ENCODE measurements at regions not wholly inside any gene's neighbourhood (a gene's known extent, or its start where the extent isn't known, plus 50 kb on each side); places are given as distances from the start of the nearest gene placed in this dataset.

- no peak for DNase-seq (ENCODE audit: extremely low read depth in 1 of 11, low read depth in 9 of 11, low spot score in 4 of 11)
Observed at GRCh38 chr2:129443865-129444739, 535.4 kb upstream of the RAB6C start.

- DNase-seq (ENCODE audit: extremely low read depth in 1 of 11, low read depth in 9 of 11, low spot score in 4 of 11): no peak
Observed at GRCh38 chr2:129444751-129445150, 534.7 kb upstream of the RAB6C start.

- DNase-seq (ENCODE audit: extremely low read depth in 1 of 11, low read depth in 9 of 11, low spot score in 4 of 11): no peak
Observed at GRCh38 chr2:129456691-129457090, 522.8 kb upstream of the RAB6C start.

- DNase-seq (ENCODE audit: extremely low read depth in 1 of 11, low read depth in 9 of 11, low spot score in 4 of 11): no peak
Observed at GRCh38 chr2:129457277-129457818, 522.1 kb upstream of the RAB6C start.

GRCh38 chr2:129458006-129458405 is 521.5 kb upstream of the RAB6C start:
- no peak for DNase-seq (ENCODE audit: extremely low read depth in 1 of 11, low read depth in 9 of 11, low spot score in 4 of 11)

GRCh38 chr2:129458436-129458835 is 521.0 kb upstream of the RAB6C start:
- DNase-seq (ENCODE audit: extremely low read depth in 1 of 11, low read depth in 9 of 11, low spot score in 4 of 11): no peak

GRCh38 chr2:129459200-129459876 is 520.1 kb upstream of the RAB6C start:
- no peak for DNase-seq (ENCODE audit: extremely low read depth in 1 of 11, low read depth in 9 of 11, low spot score in 4 of 11)

DNA sequence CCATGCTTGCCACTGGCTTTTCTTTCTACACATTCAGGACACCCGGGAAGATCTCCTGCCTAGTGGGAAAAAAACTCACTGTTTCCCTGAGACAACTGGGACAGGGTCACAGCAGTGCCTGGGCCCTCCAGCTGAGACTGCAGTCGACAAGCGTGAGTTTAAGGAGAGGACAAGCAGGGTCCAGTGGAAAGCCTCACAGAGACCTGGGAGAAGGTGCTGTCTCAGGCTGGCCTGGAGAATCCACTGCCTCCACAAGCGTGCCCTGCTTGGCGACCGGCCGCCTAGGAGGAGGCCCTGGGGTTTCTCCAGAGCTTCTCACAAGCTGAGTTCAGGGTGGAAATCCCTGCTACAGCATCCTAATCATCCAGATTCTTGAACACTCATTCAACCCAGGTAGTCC is 519.6 kb upstream of the RAB6C start:
- no peak for DNase-seq (ENCODE audit: extremely low read depth in 1 of 11, low read depth in 9 of 11, low spot score in 4 of 11)

DNA sequence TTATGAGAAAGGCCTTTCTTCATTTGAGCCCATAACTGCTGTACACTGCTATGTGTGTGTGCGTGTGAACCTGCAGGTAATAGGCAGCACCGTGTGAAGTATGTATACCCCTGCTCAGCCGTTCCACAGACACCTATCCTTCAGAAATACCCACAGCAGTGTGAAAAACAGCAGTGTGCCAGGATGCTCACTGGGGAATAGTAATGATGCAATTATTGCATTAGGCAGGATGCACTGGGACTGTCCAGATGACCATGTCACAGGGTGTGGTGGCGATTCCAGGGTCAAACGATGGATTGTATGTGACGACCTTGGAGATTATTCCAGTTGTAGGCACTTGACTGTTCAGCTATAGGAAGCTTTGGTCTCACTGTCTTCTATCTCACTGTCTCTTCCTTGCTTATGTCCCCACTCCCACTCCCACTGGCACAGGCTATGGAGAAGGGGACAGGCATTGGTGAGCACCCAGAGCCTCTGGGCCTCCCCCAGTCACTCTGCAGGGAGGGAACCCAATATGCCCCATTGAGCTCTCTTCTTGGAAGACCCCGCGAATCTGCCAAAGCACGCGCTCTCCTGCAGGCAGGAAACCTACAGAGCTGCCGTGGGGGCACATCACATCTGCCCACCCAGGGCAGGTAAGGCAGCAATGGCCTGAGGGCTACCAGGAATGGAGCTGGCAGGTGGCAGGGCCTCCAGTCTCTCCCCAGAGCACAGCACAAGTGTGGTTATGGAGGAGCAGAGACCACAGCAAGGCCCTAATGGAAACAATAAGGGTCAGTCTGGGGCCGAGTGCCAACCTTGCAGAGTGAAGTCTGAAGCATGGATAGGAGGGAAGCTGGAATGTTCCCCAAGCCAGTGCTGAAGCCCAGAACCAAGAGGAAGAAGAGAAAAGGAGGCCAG is 518.9 kb upstream of the RAB6C start:
- no peak for DNase-seq (ENCODE audit: extremely low read depth in 1 of 11, low read depth in 9 of 11, low spot score in 4 of 11)

DNA sequence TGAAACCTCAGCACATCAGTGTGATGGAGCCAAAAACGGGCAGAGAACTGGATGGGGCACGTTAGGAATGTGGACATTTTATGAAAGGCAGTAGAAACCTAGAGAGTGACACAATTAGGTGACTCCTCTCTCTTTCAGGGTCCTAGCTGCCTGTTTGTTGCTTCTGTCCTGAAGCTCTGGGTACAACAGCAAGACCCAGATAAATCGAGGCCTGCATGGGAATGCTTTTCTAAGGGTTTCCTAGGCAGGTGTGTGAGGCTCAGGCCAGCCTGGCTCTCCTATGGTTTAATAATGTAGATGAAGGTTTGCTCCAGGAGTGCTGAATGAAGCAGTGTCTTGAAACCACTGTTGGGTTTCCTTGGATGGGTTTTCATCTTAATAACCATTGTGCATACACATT is 517.1 kb upstream of the RAB6C start:
- no peak for DNase-seq (ENCODE audit: extremely low read depth in 1 of 11, low read depth in 9 of 11, low spot score in 4 of 11)

DNA sequence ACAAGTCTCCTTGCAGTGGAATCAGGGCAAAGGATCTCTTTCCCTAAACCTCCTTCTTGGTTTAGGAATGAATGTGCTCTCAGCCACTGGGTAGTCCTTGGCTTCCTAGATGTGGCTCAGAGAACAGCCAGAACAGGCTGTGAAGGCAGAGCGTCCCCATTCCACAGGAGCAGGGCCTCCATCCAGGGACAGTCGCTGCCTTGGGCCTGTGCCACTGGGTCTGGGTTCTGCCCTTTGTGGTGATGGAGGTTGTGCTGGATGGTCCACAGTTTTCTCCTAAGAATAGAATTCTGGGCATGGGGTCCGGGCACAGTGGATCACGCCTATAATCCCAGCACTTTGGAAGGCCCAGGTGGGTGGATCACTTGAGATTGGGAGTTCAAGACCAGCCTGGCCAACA is 516.5 kb upstream of the RAB6C start:
- DNase-seq (ENCODE audit: extremely low read depth in 1 of 11, low read depth in 9 of 11, low spot score in 4 of 11): no peak

DNA sequence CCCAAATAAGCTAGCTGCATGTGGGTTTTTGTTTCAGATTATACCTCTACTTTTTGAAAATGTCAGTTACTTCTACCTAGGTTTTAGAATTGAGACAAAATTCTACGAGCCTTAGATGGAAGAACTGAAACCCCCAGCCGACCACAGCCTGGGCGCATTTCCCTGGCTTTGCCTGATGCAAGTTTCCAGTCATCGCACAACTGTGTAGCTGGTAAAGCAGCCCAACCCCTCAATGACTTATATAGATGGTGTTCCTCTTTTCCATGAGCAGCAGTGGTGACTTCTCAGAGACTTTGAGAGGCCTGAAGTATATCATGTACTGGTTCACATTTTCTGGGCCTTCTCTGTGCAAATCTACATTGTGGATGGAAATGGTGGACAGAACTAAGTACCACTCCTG is 515.4 kb upstream of the RAB6C start:
- no peak for DNase-seq (ENCODE audit: extremely low read depth in 1 of 11, low read depth in 9 of 11, low spot score in 4 of 11)

GRCh38 chr2:129464631-129465030 is 514.8 kb upstream of the RAB6C start:
- no peak for DNase-seq (ENCODE audit: extremely low read depth in 1 of 11, low read depth in 9 of 11, low spot score in 4 of 11)

- DNase-seq (ENCODE audit: extremely low read depth in 1 of 11, low read depth in 9 of 11, low spot score in 4 of 11): no peak
Observed at GRCh38 chr2:129465045-129465444, 514.4 kb upstream of the RAB6C start.

DNA sequence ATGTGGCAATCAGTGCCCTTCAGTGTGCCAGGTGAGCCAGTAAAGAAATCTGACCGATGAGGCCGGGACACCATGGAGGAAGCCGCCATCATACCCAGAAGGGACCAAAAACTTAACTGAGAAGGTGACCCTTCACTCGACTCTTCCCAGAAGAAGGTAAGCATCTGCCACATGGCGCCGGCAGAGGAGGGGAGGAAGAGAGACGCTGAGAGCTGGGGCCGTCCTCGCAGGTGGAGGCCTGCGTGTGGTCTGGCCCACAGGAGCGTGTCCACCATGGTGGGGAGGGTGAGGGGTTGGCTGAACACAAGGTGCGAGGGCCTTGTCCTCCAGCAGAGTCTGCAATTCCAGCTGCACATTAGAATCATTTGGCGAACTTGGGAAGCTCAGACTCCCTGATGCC is 513.1 kb upstream of the RAB6C start:
- no peak for DNase-seq (ENCODE audit: extremely low read depth in 1 of 11, low read depth in 9 of 11, low spot score in 4 of 11)

DNA sequence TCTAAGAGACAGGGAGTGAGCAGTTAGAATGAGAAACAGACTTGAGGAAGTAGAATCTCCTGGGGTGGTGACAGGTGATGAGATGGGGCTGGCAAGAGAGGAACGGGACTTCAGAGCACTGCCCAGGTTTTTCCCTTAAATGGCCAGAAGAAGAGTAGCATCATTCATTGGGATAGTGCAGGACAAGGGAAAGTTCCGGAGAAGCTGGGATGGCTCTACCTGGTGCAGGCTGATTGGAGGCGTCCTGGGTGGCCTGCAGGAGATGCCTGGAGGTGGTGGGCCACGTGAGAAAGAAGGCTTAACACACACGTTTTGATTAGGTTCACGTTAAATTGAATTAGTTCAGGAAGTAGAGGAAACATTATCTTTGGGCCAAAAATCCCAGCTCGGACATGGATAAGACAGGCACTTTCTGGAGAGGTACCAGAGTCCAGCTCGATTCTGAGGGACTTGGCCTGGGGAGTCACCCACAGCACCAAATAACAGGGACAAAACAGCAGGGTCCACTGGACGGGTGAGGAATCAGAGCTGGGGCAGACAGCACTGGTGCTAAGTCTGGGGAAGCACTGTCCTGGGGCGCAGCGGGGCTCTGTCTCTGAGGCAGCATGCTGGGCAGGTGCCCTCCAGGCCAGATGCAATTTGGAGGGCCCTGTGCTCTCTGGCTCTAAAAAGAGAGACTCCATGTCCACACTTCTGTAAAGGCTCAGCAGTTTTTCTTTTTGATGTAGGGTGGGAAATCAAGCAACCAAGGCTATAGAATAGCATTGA is 512.3 kb upstream of the RAB6C start:
- DNase-seq (ENCODE audit: extremely low read depth in 1 of 11, low read depth in 9 of 11, low spot score in 4 of 11): no peak

- no peak for DNase-seq (ENCODE audit: extremely low read depth in 1 of 11, low read depth in 9 of 11, low spot score in 4 of 11)
Observed at GRCh38 chr2:129467941-129468340, 511.5 kb upstream of the RAB6C start.

- DNase-seq (ENCODE audit: extremely low read depth in 1 of 11, low read depth in 9 of 11, low spot score in 4 of 11): no peak
Observed at GRCh38 chr2:129468879-129469278, 510.6 kb upstream of the RAB6C start.

DNA sequence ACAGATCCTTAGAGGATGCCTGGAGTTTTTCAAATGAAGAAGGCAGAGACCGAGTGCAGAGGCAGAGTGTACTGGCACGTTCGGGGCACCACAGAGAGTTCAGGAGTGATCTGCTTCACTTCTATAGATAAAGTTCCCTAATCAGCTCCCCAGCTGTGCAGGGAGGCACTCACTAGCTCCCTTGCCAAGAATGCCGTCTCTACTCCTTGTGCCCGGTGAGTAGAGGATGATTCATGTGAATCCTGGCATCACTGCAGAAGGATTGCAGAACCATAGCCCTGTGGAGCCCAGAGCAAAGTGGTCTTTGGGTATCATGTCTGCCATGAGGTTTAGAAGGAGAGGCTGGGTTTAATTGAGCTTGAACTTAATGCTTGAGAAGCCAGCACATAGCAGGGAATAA is 510.1 kb upstream of the RAB6C start:
- DNase-seq (ENCODE audit: extremely low read depth in 1 of 11, low read depth in 9 of 11, low spot score in 4 of 11): no peak
